Rectal smooth muscle tissue (tissue), 1 donor: ENCODE measurements at regions not wholly inside any gene's neighbourhood (a gene's known extent, or its start where the extent isn't known, plus 50 kb on each side); places are given as distances from the start of the nearest gene placed in this dataset.

ENCODE experiments used
- H3K27ac ChIP-seq: one replicate; pipeline ENCODE4 v1.7.0; 2013; ENCODE audit warnings: low read depth, low read length, inconsistent platforms
- H3K27me3 ChIP-seq: one replicate; pipeline ENCODE4 v1.7.0; 2013; ENCODE audit warnings: low read length; ENCODE audit not compliant: control insufficient read depth, insufficient read depth
- H3K36me3 ChIP-seq: one replicate; pipeline ENCODE4 v1.7.0; 2013; ENCODE audit warnings: low read length; ENCODE audit not compliant: control insufficient read depth, insufficient read depth
- H3K4me1 ChIP-seq: one replicate; pipeline ENCODE4 v1.7.0; 2013; ENCODE audit warnings: low read length; ENCODE audit not compliant: control insufficient read depth, insufficient read depth
- H3K4me3 ChIP-seq: one replicate; pipeline ENCODE4 v1.7.0; 2013; ENCODE audit warnings: low read length
- H3K9ac ChIP-seq: one replicate; pipeline ENCODE4 v1.7.0; 2013; ENCODE audit warnings: low read length

GRCh38 chr16:86651013-86651627 lies 72.8 kb downstream of the FOXL1 start:
- H3K9ac ChIP-seq = no peak overlapping the region
- no peak overlapping the region for H3K4me3 ChIP-seq
- H3K27ac ChIP-seq = no peak overlapping the region
- H3K36me3 ChIP-seq = no peaks in the 10 kb centered on the region
- no peaks in the 10 kb centered on the region for H3K4me1 ChIP-seq
- H3K27me3 ChIP-seq = no peaks in the 10 kb centered on the region

GRCh38 chr16:86651823-86652222 lies 73.5 kb downstream of the FOXL1 start:
- no peak overlapping the region for H3K27ac ChIP-seq
- no peak overlapping the region for H3K9ac ChIP-seq
- H3K4me3 ChIP-seq = no peak overlapping the region
- no peaks in the 10 kb centered on the region for H3K36me3 ChIP-seq
- no peaks in the 10 kb centered on the region for H3K27me3 ChIP-seq
- H3K4me1 ChIP-seq = no peaks in the 10 kb centered on the region

GRCh38 chr16:86653285-86654006 lies 75.1 kb downstream of the FOXL1 start:
- Histone ChIP-seq H3K9ac (no peak overlapping the region), H3K27ac (no peak overlapping the region), H3K27me3 (no peaks in the 10 kb centered on the region), H3K4me3 (no peak overlapping the region), H3K4me1 (no peaks in the 10 kb centered on the region), H3K36me3 (no peaks in the 10 kb centered on the region)

- H3K27ac ChIP-seq = no peak overlapping the region
- H3K4me1 ChIP-seq = no peaks in the 10 kb centered on the region
- no peaks in the 10 kb centered on the region for H3K27me3 ChIP-seq
- no peak overlapping the region for H3K9ac ChIP-seq
- no peaks in the 10 kb centered on the region for H3K36me3 ChIP-seq
- no peak overlapping the region for H3K4me3 ChIP-seq
Measured at GRCh38 chr16:86657972-86658371, 79.6 kb downstream of the FOXL1 start.

GRCh38 chr16:86660623-86661022 lies 82.3 kb downstream of the FOXL1 start:
- Histone ChIP-seq H3K4me3 (no peak overlapping the region), H3K9ac (no peak overlapping the region), H3K4me1 (no peaks in the 10 kb centered on the region), H3K27ac (no peak overlapping the region), H3K27me3 (no peaks in the 10 kb centered on the region), H3K36me3 (no peaks in the 10 kb centered on the region)

- Histone ChIP-seq H3K4me1 (no peaks in the 10 kb centered on the region), H3K27me3 (no peaks in the 10 kb centered on the region), H3K9ac (no peak overlapping the region), H3K4me3 (no peak overlapping the region), H3K36me3 (no peaks in the 10 kb centered on the region), H3K27ac (no peak overlapping the region)
Measured at GRCh38 chr16:86661706-86662105, 83.4 kb downstream of the FOXL1 start.

GRCh38 chr16:86662195-86662594 lies 83.8 kb downstream of the FOXL1 start:
- Histone ChIP-seq H3K4me3 (no peak overlapping the region), H3K36me3 (no peaks in the 10 kb centered on the region), H3K4me1 (no peaks in the 10 kb centered on the region), H3K9ac (no peak overlapping the region), H3K27ac (no peak overlapping the region), H3K27me3 (peaks cover 2% of the 10 kb centered on the region)

GRCh38 chr16:86662740-86663139 lies 84.4 kb downstream of the FOXL1 start:
- Histone ChIP-seq H3K27ac (no peak overlapping the region), H3K4me1 (no peaks in the 10 kb centered on the region), H3K27me3 (peaks cover 2% of the 10 kb centered on the region)

GRCh38 chr16:86663685-86664521 lies 85.6 kb downstream of the FOXL1 start:
- Histone ChIP-seq H3K36me3 (no peaks in the 10 kb centered on the region), H3K4me3 (no peak overlapping the region), H3K4me1 (no peaks in the 10 kb centered on the region), H3K27me3 (peaks cover 2% of the 10 kb centered on the region), H3K9ac (no peak overlapping the region), H3K27ac (no peak overlapping the region)

More at GRCh38 chr16:86662740-86663139, 84.4 kb downstream of the FOXL1 start:
- H3K9ac ChIP-seq = no peak overlapping the region
- H3K4me3 ChIP-seq = no peak overlapping the region
- H3K36me3 ChIP-seq = no peaks in the 10 kb centered on the region

- no peak overlapping the region for H3K4me3 ChIP-seq
- H3K27ac ChIP-seq = no peak overlapping the region
- no peaks in the 10 kb centered on the region for H3K4me1 ChIP-seq
- no peaks in the 10 kb centered on the region for H3K36me3 ChIP-seq
- peaks cover 2% of the 10 kb centered on the region for H3K27me3 ChIP-seq
- no peak overlapping the region for H3K9ac ChIP-seq
Measured at GRCh38 chr16:86664522-86665318, 86.4 kb downstream of the FOXL1 start.

- H3K9ac ChIP-seq = no peak overlapping the region
- H3K4me3 ChIP-seq = no peak overlapping the region
- H3K36me3 ChIP-seq = no peaks in the 10 kb centered on the region
- H3K4me1 ChIP-seq = no peaks in the 10 kb centered on the region
- no peak overlapping the region for H3K27ac ChIP-seq
- peaks cover 2% of the 10 kb centered on the region for H3K27me3 ChIP-seq
Measured at GRCh38 chr16:86665319-86665675, 86.9 kb downstream of the FOXL1 start.

GRCh38 chr16:86665929-86666328 lies 87.6 kb downstream of the FOXL1 start:
- H3K9ac ChIP-seq = no peak overlapping the region
- H3K27me3 ChIP-seq = peaks cover 2% of the 10 kb centered on the region
- H3K4me3 ChIP-seq = no peak overlapping the region
- H3K4me1 ChIP-seq = no peaks in the 10 kb centered on the region
- no peaks in the 10 kb centered on the region for H3K36me3 ChIP-seq
- H3K27ac ChIP-seq = no peak overlapping the region
